PC-3 (cell line): ENCODE measurements at regions not wholly inside any gene's neighbourhood (a gene's known extent, or its start where the extent isn't known, plus 50 kb on each side); places are given as distances from the start of the nearest gene placed in this dataset.

ENCODE experiments used
- ATAC-seq: fragments of 200-7000 bp; cut with Tn5 transposase; 2 replicates; pipeline ENCODE4 v1.9.1; 2020; ENCODE audit warnings: mild to moderate bottlenecking, moderate library complexity
- BruUV-seq: library from RNA; stranded (reverse); fragments of 400-500 nt; replicated peaks from 2 replicates; lab custom pipeline; 2021; lab: Mats Ljungman, UMichigan
- CTCF ChIA-PET: fragments of 300-600 bp; sonication (Branson Sonifier 250); formaldehyde crosslinking; loops from one replicate; lab custom pipeline; 2022; ENCODE audit warnings: antibody characterized with exemption; lab: Charles Lee
- POLR2A ChIA-PET: fragments of 300-600 bp; sonication (Branson Sonifier 250); formaldehyde crosslinking; loops from one replicate; lab custom pipeline; 2022; ENCODE audit warnings: antibody characterized with exemption; ENCODE audit not compliant: unreplicated experiment; lab: Charles Lee
- DNase-seq: peaks from one replicate; pipeline ENCODE4 v3.0.0-alpha.2; 2015
- H2AFZ ChIP-seq: fragments of 300-600 bp; sonication (generic); 2 replicates; pipeline ENCODE4 v1.6.0; 2016; ENCODE audit warnings: antibody characterized with exemption, low read length
- H3F3A ChIP-seq: fragments of 300-600 bp; sonication (generic); one replicate; pipeline ENCODE4 v1.6.0; 2017; ENCODE audit warnings: antibody characterized with exemption, low read length, control low read depth, mild to moderate bottlenecking; ENCODE audit not compliant: unreplicated experiment
- H3K27ac ChIP-seq: fragments of 300-600 bp; sonication (generic); 2 replicates; pipeline ENCODE4 v1.5.1; 2016; ENCODE audit warnings: mild to moderate bottlenecking, low read length
- H3K27me3 ChIP-seq: fragments of 300-600 bp; sonication (generic); 2 replicates; pipeline ENCODE4 v1.6.1; 2016; ENCODE audit warnings: low read length, mixed read lengths
- H3K36me3 ChIP-seq: fragments of 300-600 bp; sonication (generic); 2 replicates; pipeline ENCODE4 v1.6.1; 2016; ENCODE audit warnings: low read depth, mixed run types, low read length, mixed read lengths
- H3K4me1 ChIP-seq: fragments of 300-600 bp; sonication (generic); 2 replicates; pipeline ENCODE4 v1.5.1; 2016; ENCODE audit warnings: low read length; ENCODE audit not compliant: insufficient read depth
- H3K4me2 ChIP-seq: fragments of 300-600 bp; sonication (generic); 2 replicates; pipeline ENCODE4 v1.6.0; 2016; ENCODE audit warnings: low read length
- H3K4me3 ChIP-seq: fragments of 300-600 bp; sonication (generic); 2 replicates; pipeline ENCODE4 v1.5.1; 2016; ENCODE audit warnings: mild to moderate bottlenecking, low read length, mixed read lengths
- H3K79me2 ChIP-seq: fragments of 300-600 bp; sonication (generic); 2 replicates; pipeline ENCODE4 v1.6.1; 2017; ENCODE audit warnings: low read length, mixed read lengths
- H3K9ac ChIP-seq: fragments of 300-600 bp; sonication (generic); 2 replicates; pipeline ENCODE4 v1.6.0; 2016; ENCODE audit warnings: mild to moderate bottlenecking, low read length
- H3K9me2 ChIP-seq: fragments of 300-600 bp; sonication (generic); replicated peaks from 2 replicates; pipeline ENCODE4 v1.6.1; 2016; ENCODE audit warnings: mixed run types, low read length, mixed read lengths
- H3K9me3 ChIP-seq: fragments of 300-600 bp; sonication (generic); 2 replicates; pipeline ENCODE4 v1.6.1; 2016; ENCODE audit warnings: low read length, mixed read lengths
- H4K20me1 ChIP-seq: fragments of 300-600 bp; sonication (generic); 2 replicates; pipeline ENCODE4 v1.6.1; 2016; ENCODE audit warnings: low read length, mixed read lengths
- CTCF ChIP-seq: fragments of 300-600 bp; sonication (generic); conservative IDR thresholded peaks from 2 replicates; pipeline ENCODE4 v1.5.1; 2017; ENCODE audit warnings: antibody characterized with exemption, low read depth, mild to moderate bottlenecking, low read length
- EZH2 ChIP-seq: fragments of 300-600 bp; sonication (generic); IDR thresholded peaks from one replicate; pipeline ENCODE4 v1.6.1; 2017; ENCODE audit warnings: antibody characterized with exemption, mild to moderate bottlenecking, low read length; ENCODE audit not compliant: unreplicated experiment
- EZH2phosphoT487 ChIP-seq: fragments of 300-600 bp; sonication (generic); IDR thresholded peaks from 2 replicates; pipeline ENCODE4 v1.6.1; 2018; ENCODE audit warnings: mild to moderate bottlenecking, antibody characterized with exemption, low read length, borderline replicate concordance
- intact Hi-C: fragments of 100-400 bp; cut with micrococcal nuclease; formaldehyde crosslinking; loops from 2 replicates; pipeline ENCODE4 v1.9.0; 2023

- H4K20me1 ChIP-seq: no peaks in the 10 kb centered on the region
- H2AFZ ChIP-seq: no peak overlapping the region
- no TSS peak for BruUV-seq
- TF ChIP-seq EZH2 (no peak), EZH2phosphoT487 (no peak), CTCF (no peak)
- DNase-seq (no peak), ATAC-seq (no peak)
- H3K9me3 ChIP-seq: no peaks in the 10 kb centered on the region
- no peaks in the 10 kb centered on the region for H3F3A ChIP-seq
- H3K27ac ChIP-seq: no peak overlapping the region
- ChIA-PET POLR2A (no interaction called here), CTCF (no interaction called here)
- no peaks in the 10 kb centered on the region for H3K36me3 ChIP-seq
- H3K79me2 ChIP-seq: no peaks in the 10 kb centered on the region
- no peaks in the 10 kb centered on the region for H3K9me2 ChIP-seq
- no peaks in the 10 kb centered on the region for H3K4me1 ChIP-seq
- no peak overlapping the region for H3K4me2 ChIP-seq
- no peak overlapping the region for H3K4me3 ChIP-seq
- no peak overlapping the region for H3K9ac ChIP-seq
- H3K27me3 ChIP-seq: no peaks in the 10 kb centered on the region
- intact Hi-C loops: no loop called here
These were observed 750.8 kb upstream of the KLHL29 start for GRCh38 chr2:22634167-22634566.

- Histone ChIP-seq H3K79me2 (no peaks in the 10 kb centered on the region), H3K4me2 (no peak overlapping the region), H4K20me1 (no peaks in the 10 kb centered on the region), H3K9me2 (no peaks in the 10 kb centered on the region), H3K27me3 (no peaks in the 10 kb centered on the region), H3K4me3 (no peak overlapping the region), H3F3A (no peaks in the 10 kb centered on the region), H3K27ac (no peak overlapping the region), H3K36me3 (no peaks in the 10 kb centered on the region), H3K9ac (no peak overlapping the region), H3K9me3 (no peaks in the 10 kb centered on the region), H3K4me1 (no peaks in the 10 kb centered on the region), H2AFZ (no peak overlapping the region)
- no TSS peak for BruUV-seq
- DNase-seq: no peak
- intact Hi-C loops: no loop called here
- TF ChIP-seq EZH2phosphoT487 (no peak), CTCF (no peak), EZH2 (no peak)
- ChIA-PET CTCF (no interaction called here), POLR2A (no interaction called here)
- ATAC-seq: no peak
These were observed 728.6 kb upstream of the KLHL29 start for GRCh38 chr2:22656426-22656825.

- Histone ChIP-seq H3K27ac (no peak overlapping the region), H3K9me2 (no peaks in the 10 kb centered on the region), H3K27me3 (no peaks in the 10 kb centered on the region), H3K4me3 (no peak overlapping the region), H2AFZ (no peak overlapping the region), H3K9ac (no peak overlapping the region), H3K4me1 (no peaks in the 10 kb centered on the region), H3K9me3 (no peaks in the 10 kb centered on the region), H3K4me2 (no peak overlapping the region), H3K36me3 (no peaks in the 10 kb centered on the region), H3F3A (no peaks in the 10 kb centered on the region), H3K79me2 (no peaks in the 10 kb centered on the region), H4K20me1 (no peaks in the 10 kb centered on the region)
- ChIA-PET POLR2A (no interaction called here), CTCF (no interaction called here)
- DNase-seq (no peak), ATAC-seq (no peak)
- TF ChIP-seq EZH2: no peak
- TF ChIP-seq CTCF: no peak
- TF ChIP-seq EZH2phosphoT487: no peak
- no TSS peak for BruUV-seq
- intact Hi-C loops: no loop called here
These were observed 711.5 kb upstream of the KLHL29 start for GRCh38 chr2:22673529-22673928.
